ENCODE measurements at regions not wholly inside any gene's neighbourhood (a gene's known extent, or its start where the extent isn't known, plus 50 kb on each side); places are given as distances from the start of the nearest gene placed in this dataset.

DNA sequence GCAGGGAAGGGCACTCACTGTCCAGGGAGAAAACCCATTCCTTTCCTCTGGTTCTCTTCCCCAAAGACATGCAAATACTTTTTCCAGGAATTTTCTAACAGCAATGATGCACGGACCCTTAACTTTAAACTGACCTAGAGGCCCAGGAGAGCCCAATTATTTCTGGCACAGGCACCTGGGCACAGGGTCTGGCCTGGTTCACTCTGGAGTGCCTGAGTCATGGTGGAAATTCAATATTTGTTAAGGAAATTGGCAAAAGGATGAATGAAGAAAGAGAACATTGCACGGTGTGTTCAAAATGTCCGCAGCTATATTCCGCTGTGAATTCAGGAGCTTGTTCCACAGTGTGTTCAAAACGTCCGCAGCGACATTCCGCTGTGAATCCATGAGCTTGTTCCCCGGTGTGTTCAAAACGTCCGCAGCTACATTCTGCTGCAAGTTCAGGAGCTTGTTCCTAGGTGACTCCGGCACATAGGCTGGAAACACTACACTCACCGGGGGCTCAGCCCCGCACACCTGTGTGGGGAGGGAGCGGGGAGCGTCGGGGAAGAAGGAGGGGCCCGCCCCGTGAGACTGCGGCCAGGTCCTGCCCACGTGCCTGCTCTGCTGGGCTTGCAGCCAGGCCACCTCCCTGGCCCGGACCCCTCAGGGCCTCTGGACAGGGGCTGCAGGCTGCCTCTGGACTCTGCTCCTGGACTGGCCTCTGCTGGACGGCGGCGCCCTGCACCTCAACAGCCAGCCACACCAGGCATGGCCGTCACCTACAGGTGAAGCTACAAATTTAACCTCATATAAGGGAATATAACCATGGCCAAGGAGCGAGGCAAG is 72.0 kb upstream of the FAM20C start:
- Histone ChIP-seq H3K4me3 (ENCODE audit: low read depth in 1 of 2, low read length in 2 of 2) (no peak overlapping the region), H3K4me1 (ENCODE audit: control insufficient read depth in 1 of 2, insufficient read depth in 2 of 2, low read length in 2 of 2) (peaks cover 0 to 4% of the 10 kb centered on the region in 2 donors), H3K9me3 (ENCODE audit: control insufficient read depth in 1 of 2, low read length in 2 of 2) (no peaks in the 10 kb centered on the region), H3K36me3 (ENCODE audit: control insufficient read depth in 1 of 2, insufficient read depth in 2 of 2, low read length in 2 of 2) (no peaks in the 10 kb centered on the region), H3K27me3 (ENCODE audit: low read depth, low read length) (no peaks in the 10 kb centered on the region), H3K27ac (ENCODE audit: low read length) (peak overlapping the region; percentile 69)

DNA sequence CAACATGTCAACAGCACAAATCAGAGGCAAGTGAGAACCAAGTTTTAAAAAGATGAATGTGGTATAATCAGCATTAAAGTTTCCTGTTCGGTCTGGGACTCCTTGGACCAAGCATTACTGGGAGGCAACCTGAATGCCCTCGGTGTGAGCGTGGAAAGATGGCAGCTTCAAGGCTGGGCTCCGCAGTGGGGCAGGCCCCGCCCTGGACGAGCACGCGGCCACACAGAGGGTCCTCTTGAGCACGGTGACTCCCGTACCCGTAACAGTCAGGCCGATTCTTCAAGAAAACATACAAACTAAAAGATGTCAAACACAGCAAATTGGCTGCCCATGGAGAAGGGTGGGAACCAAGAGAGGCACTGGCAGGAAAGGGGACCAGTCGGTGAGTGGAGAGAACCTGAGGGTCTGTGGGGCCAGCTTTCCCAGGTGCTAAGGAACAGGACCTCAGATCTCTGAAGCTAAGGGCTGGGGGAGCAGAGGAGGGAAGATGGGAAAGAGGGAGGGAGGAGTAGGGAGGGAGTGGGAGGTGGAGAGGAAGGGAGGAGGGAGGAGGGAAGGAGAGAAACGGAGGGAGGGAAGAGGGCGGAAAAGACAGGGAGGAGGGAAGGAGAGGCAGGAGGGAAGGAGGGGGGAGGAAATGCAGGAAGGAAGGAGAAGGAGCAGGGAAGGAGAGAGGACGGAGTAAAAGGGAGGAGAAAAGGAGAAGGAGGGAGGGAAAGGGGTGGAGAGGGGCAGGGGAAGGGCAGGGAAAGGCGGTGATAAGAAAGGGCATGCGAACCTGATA is 71.2 kb upstream of the FAM20C start:
- Histone ChIP-seq H3K36me3 (ENCODE audit: control insufficient read depth in 1 of 2, insufficient read depth in 2 of 2, low read length in 2 of 2) (no peaks in the 10 kb centered on the region), H3K4me3 (ENCODE audit: low read depth in 1 of 2, low read length in 2 of 2) (no peak overlapping the region), H3K4me1 (ENCODE audit: control insufficient read depth in 1 of 2, insufficient read depth in 2 of 2, low read length in 2 of 2) (peaks cover 0 to 4% of the 10 kb centered on the region in 2 donors), H3K9me3 (ENCODE audit: control insufficient read depth in 1 of 2, low read length in 2 of 2) (no peaks in the 10 kb centered on the region), H3K27ac (ENCODE audit: low read length) (no peak overlapping the region), H3K27me3 (ENCODE audit: low read depth, low read length) (no peaks in the 10 kb centered on the region)

GRCh38 chr7:123237-123636 is 69.1 kb upstream of the FAM20C start:
- Histone ChIP-seq H3K4me3 (ENCODE audit: low read depth in 1 of 2, low read length in 2 of 2) (no peak overlapping the region), H3K27me3 (ENCODE audit: low read depth, low read length) (no peaks in the 10 kb centered on the region)

DNA sequence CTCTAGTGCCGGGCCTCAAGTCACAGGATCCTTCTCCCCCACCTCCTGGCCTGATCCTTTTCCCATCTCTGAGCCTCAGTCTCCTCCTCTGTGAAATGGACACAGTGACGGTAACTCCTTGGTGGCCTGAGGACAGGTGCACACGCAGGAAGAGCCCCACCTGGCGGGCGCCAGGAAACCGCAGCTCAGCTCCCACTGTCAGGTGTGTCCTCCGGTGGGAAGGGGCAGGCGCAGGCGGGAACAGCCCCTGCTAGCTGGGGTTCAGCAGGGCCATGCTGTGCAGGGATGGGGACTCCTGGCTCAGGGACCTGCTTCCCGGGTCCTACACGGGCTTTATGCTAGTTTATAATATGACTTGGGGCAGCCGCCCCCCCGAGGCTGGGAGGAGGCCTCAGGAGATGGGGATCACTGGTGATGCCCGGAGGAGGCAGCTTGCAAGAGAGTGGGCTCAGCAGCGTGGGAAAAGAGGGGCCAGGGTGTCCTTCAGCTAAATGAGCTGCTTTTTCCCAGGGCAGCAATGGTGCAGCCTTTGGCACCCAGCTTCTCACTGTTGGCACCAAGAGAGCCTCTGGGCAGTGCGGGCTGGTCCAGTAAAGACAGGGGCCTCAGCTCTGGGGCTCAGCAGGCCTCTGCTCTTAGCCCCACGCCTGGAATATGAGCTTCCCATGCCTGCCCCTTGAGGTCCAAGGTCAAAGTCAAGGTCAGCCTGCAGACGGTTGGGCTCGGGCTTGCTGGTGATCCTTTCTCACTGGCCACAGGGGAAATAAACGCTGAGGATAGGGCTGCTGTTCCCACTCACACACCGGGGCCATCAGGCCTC is 68.0 kb upstream of the FAM20C start:
- H3K4me3 ChIP-seq (ENCODE audit: low read depth in 1 of 2, low read length in 2 of 2) = no peak overlapping the region
- no peaks in the 10 kb centered on the region for H3K9me3 ChIP-seq (ENCODE audit: control insufficient read depth in 1 of 2, low read length in 2 of 2)
- no peaks in the 10 kb centered on the region for H3K36me3 ChIP-seq (ENCODE audit: control insufficient read depth in 1 of 2, insufficient read depth in 2 of 2, low read length in 2 of 2)
- peaks cover 3 to 4% of the 10 kb centered on the region in 2 donors for H3K4me1 ChIP-seq (ENCODE audit: control insufficient read depth in 1 of 2, insufficient read depth in 2 of 2, low read length in 2 of 2)
- no peaks in the 10 kb centered on the region for H3K27me3 ChIP-seq (ENCODE audit: low read depth, low read length)
- H3K27ac ChIP-seq (ENCODE audit: low read length) = no peak overlapping the region

More at GRCh38 chr7:123237-123636, 69.1 kb upstream of the FAM20C start:
- Histone ChIP-seq H3K27ac (ENCODE audit: low read length) (no peak overlapping the region), H3K4me1 (ENCODE audit: control insufficient read depth in 1 of 2, insufficient read depth in 2 of 2, low read length in 2 of 2) (peaks cover 0 to 4% of the 10 kb centered on the region in 2 donors), H3K36me3 (ENCODE audit: control insufficient read depth in 1 of 2, insufficient read depth in 2 of 2, low read length in 2 of 2) (no peaks in the 10 kb centered on the region), H3K9me3 (ENCODE audit: control insufficient read depth in 1 of 2, low read length in 2 of 2) (no peaks in the 10 kb centered on the region)

DNA sequence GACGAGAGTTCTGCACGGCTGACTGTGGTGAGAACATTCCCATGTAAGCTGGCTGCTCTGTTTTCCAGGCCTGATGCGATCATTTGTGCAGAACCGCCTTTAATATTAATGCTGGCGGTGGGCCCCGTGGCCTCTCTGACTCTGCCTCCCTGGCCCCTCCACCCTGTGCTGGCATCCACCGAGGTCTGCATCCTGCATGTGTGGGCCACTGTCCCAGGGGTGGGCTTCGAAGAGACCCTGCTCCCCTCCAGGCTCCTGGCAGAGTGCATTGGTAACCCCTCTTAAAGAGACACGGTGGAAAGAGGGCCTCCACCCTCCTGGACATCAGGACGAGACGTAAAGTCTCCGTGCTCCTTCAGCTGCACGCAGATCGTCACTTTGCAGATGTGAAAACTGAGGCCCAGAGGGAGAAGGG is 67.3 kb upstream of the FAM20C start:
- H3K27me3 ChIP-seq (ENCODE audit: low read depth, low read length) = no peaks in the 10 kb centered on the region
- H3K27ac ChIP-seq (ENCODE audit: low read length) = no peak overlapping the region
- no peaks in the 10 kb centered on the region for H3K36me3 ChIP-seq (ENCODE audit: control insufficient read depth in 1 of 2, insufficient read depth in 2 of 2, low read length in 2 of 2)
- H3K4me3 ChIP-seq (ENCODE audit: low read depth in 1 of 2, low read length in 2 of 2) = no peak overlapping the region
- H3K4me1 ChIP-seq (ENCODE audit: control insufficient read depth in 1 of 2, insufficient read depth in 2 of 2, low read length in 2 of 2) = peaks cover 8 to 11% of the 10 kb centered on the region in 2 donors
- no peaks in the 10 kb centered on the region for H3K9me3 ChIP-seq (ENCODE audit: control insufficient read depth in 1 of 2, low read length in 2 of 2)

DNA sequence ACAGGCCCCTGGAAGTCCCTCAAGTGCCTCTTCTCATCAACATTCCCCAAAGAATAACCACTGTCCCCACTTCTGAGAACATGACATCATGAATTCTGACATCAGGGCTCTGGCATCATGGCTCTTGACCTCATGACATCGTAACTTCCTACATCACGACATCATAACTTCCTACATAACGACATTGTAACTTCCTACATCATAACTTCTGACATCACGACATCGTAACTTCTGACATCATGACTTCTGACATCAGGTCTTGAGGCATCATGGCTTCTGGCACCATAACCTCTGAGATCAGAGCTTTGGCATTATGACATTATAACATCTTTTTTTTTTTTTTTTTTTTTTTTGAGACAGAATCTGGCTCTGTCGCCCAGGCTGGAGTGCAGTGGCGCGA is 66.7 kb upstream of the FAM20C start:
- Histone ChIP-seq H3K9me3 (ENCODE audit: control insufficient read depth in 1 of 2, low read length in 2 of 2) (no peaks in the 10 kb centered on the region), H3K27me3 (ENCODE audit: low read depth, low read length) (no peaks in the 10 kb centered on the region), H3K4me3 (ENCODE audit: low read depth in 1 of 2, low read length in 2 of 2) (no peak overlapping the region), H3K4me1 (ENCODE audit: control insufficient read depth in 1 of 2, insufficient read depth in 2 of 2, low read length in 2 of 2) (peaks cover 8 to 14% of the 10 kb centered on the region in 2 donors), H3K27ac (ENCODE audit: low read length) (no peak overlapping the region), H3K36me3 (ENCODE audit: control insufficient read depth in 1 of 2, insufficient read depth in 2 of 2, low read length in 2 of 2) (no peaks in the 10 kb centered on the region)

DNA sequence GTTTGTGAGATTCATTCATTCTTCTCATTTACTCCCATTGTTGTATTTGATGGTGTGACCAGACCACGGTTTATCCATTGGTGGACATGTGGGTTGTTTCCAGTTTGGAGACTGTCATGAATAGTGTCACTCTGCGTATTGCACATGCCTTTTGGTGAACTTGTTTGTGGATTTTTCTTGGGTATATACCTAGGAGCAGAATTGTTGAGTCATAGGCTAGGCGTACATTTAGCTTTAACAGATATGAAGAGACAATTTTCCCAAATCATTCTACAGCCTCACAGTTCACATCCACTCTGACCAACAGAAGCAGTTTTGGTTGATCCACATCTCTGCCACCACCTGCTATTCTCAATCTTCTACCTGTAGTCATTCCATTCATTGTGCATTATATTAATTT is 66.0 kb upstream of the FAM20C start:
- H3K4me3 ChIP-seq (ENCODE audit: low read depth in 1 of 2, low read length in 2 of 2) = no peak overlapping the region
- H3K27ac ChIP-seq (ENCODE audit: low read length) = no peak overlapping the region
- no peaks in the 10 kb centered on the region for H3K36me3 ChIP-seq (ENCODE audit: control insufficient read depth in 1 of 2, insufficient read depth in 2 of 2, low read length in 2 of 2)
- H3K4me1 ChIP-seq (ENCODE audit: control insufficient read depth in 1 of 2, insufficient read depth in 2 of 2, low read length in 2 of 2) = peaks cover 8 to 17% of the 10 kb centered on the region in 2 donors
- H3K27me3 ChIP-seq (ENCODE audit: low read depth, low read length) = no peaks in the 10 kb centered on the region
- no peaks in the 10 kb centered on the region for H3K9me3 ChIP-seq (ENCODE audit: control insufficient read depth in 1 of 2, low read length in 2 of 2)

- no peaks in the 10 kb centered on the region for H3K9me3 ChIP-seq (ENCODE audit: control insufficient read depth in 1 of 2, low read length in 2 of 2)
- no peak overlapping the region for H3K4me3 ChIP-seq (ENCODE audit: low read depth in 1 of 2, low read length in 2 of 2)
- H3K4me1 ChIP-seq (ENCODE audit: control insufficient read depth in 1 of 2, insufficient read depth in 2 of 2, low read length in 2 of 2) = peaks cover 8 to 17% of the 10 kb centered on the region in 2 donors
- H3K27ac ChIP-seq (ENCODE audit: low read length) = no peak overlapping the region
- no peaks in the 10 kb centered on the region for H3K36me3 ChIP-seq (ENCODE audit: control insufficient read depth in 1 of 2, insufficient read depth in 2 of 2, low read length in 2 of 2)
- no peaks in the 10 kb centered on the region for H3K27me3 ChIP-seq (ENCODE audit: low read depth, low read length)
Measured at GRCh38 chr7:127064-127598, 65.2 kb upstream of the FAM20C start.

GRCh38 chr7:128171-129080 is 63.9 kb upstream of the FAM20C start:
- Histone ChIP-seq H3K36me3 (ENCODE audit: control insufficient read depth in 1 of 2, insufficient read depth in 2 of 2, low read length in 2 of 2) (no peaks in the 10 kb centered on the region), H3K4me3 (ENCODE audit: low read depth in 1 of 2, low read length in 2 of 2) (no peak overlapping the region), H3K27me3 (ENCODE audit: low read depth, low read length) (no peaks in the 10 kb centered on the region), H3K27ac (ENCODE audit: low read length) (no peak overlapping the region), H3K4me1 (ENCODE audit: control insufficient read depth in 1 of 2, insufficient read depth in 2 of 2, low read length in 2 of 2) (peaks cover 8 to 17% of the 10 kb centered on the region in 2 donors), H3K9me3 (ENCODE audit: control insufficient read depth in 1 of 2, low read length in 2 of 2) (no peaks in the 10 kb centered on the region)

All from muscle layer of duodenum (tissue), 2 donors.